HCT116 (cell line): ENCODE measurements at regions not wholly inside any gene's neighbourhood (a gene's known extent, or its start where the extent isn't known, plus 50 kb on each side); places are given as distances from the start of the nearest gene placed in this dataset.

Experiments used
- EGR1 ChIP-seq: IDR thresholded peaks from 2 replicates; pipeline ENCODE4 v1.6.1; 2012; ENCODE audit warnings: low read depth
- EZH2phosphoT487 ChIP-seq: fragments of 200-600 bp; IDR thresholded peaks from 2 replicates; pipeline ENCODE4 v1.6.1; 2018; ENCODE audit warnings: antibody characterized with exemption, borderline replicate concordance
- POLR2A ChIP-seq: IDR thresholded peaks from 2 replicates; pipeline ENCODE4 v1.7.0; 2011; ENCODE audit warnings: borderline replicate concordance; ENCODE audit not compliant: insufficient read depth, insufficient read length; ENCODE audit errors: extremely low read depth
- POLR2AphosphoS5 ChIP-seq: IDR thresholded peaks from 2 replicates; pipeline ENCODE4 v1.6.1; 2011; ENCODE audit warnings: mild to moderate bottlenecking, low read depth, low read length, moderate library complexity
- ZFX ChIP-seq: fragments of 450-650 bp; IDR thresholded peaks from 2 replicates; pipeline ENCODE4 v1.6.1; 2017
- TF ChIP-seq, protein P1 (sequence below), 3 experiments: fragments of 200-600 bp in 1 of 3; sonication (generic) in 1 of 3; IDR thresholded peaks in 2 of 3; conservative IDR thresholded peaks in 1 of 3; 2 replicates each; pipeline ENCODE4 v1.5.1; 2012 to 2017; ENCODE audit warnings: low read depth in 2 of 3, low read length in 2 of 3, antibody characterized with exemption in 1 of 3, borderline replicate concordance in 1 of 3, control low read depth in 1 of 3, mild to moderate bottlenecking in 1 of 3, mixed read lengths in 1 of 3, mixed run types in 1 of 3, moderate library complexity in 1 of 3; ENCODE audit not compliant: insufficient read depth in 1 of 3
- TF ChIP-seq, protein P2 (sequence below): IDR thresholded peaks from 2 replicates; pipeline ENCODE4 v1.6.1; 2011; ENCODE audit warnings: mild to moderate bottlenecking, low read length, moderate library complexity; ENCODE audit not compliant: insufficient replicate concordance; ENCODE audit errors: extremely low read depth
- TF ChIP-seq, protein P3 (sequence below): IDR thresholded peaks from 2 replicates; pipeline ENCODE4 v1.6.1; 2012; ENCODE audit warnings: low read depth
- TF ChIP-seq, protein P4 (sequence below): IDR thresholded peaks from 2 replicates; pipeline ENCODE4 v1.6.1; 2012

DNA sequence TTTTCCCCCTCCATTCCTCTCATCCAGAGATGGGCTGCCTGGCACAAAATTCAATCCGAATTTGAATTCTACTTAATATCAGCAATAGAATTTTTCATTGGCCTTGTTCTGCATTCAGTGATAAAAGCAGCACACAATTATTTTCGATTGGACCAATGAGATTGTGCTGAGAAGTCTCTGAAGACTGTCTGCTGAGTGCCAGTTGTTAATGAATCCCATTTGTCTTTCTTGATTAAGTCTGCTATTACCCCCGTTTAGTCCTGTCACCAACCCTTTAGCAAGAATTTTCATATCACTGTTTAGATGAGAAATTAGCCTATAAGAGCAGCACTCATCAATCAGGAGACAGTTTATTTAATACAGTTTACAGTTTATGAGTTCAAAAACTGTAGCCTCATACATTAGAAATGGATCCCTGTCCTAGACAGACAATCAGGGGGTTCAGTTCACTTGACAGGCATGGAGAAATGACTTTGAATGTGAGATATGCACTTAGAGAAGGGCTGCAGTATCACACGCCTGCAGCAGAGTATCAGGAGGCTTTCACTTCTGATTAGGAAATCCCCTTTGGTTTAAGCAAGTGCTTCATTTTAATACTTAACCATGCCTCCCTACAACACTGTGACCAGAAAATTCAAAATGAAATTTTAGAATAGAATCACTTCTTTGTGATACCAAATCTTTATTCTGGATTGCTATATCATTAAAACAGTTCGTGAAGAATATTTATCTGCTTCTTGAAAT lies 304.7 kb upstream of the PTBP2 start:
- TF ChIP-seq, protein P1, sequence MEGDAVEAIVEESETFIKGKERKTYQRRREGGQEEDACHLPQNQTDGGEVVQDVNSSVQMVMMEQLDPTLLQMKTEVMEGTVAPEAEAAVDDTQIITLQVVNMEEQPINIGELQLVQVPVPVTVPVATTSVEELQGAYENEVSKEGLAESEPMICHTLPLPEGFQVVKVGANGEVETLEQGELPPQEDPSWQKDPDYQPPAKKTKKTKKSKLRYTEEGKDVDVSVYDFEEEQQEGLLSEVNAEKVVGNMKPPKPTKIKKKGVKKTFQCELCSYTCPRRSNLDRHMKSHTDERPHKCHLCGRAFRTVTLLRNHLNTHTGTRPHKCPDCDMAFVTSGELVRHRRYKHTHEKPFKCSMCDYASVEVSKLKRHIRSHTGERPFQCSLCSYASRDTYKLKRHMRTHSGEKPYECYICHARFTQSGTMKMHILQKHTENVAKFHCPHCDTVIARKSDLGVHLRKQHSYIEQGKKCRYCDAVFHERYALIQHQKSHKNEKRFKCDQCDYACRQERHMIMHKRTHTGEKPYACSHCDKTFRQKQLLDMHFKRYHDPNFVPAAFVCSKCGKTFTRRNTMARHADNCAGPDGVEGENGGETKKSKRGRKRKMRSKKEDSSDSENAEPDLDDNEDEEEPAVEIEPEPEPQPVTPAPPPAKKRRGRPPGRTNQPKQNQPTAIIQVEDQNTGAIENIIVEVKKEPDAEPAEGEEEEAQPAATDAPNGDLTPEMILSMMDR (IDR thresholded peaks at IDR 0.05 in 2 of 3, conservative IDR thresholded peaks at IDR 0.05 in 1 of 3; ENCODE audit: borderline replicate concordance in 1 of 3, insufficient read depth in 1 of 3, low read depth in 2 of 3, low read length in 2 of 3): no peak
- no peak for TF ChIP-seq EZH2phosphoT487
- TF ChIP-seq, protein P2, sequence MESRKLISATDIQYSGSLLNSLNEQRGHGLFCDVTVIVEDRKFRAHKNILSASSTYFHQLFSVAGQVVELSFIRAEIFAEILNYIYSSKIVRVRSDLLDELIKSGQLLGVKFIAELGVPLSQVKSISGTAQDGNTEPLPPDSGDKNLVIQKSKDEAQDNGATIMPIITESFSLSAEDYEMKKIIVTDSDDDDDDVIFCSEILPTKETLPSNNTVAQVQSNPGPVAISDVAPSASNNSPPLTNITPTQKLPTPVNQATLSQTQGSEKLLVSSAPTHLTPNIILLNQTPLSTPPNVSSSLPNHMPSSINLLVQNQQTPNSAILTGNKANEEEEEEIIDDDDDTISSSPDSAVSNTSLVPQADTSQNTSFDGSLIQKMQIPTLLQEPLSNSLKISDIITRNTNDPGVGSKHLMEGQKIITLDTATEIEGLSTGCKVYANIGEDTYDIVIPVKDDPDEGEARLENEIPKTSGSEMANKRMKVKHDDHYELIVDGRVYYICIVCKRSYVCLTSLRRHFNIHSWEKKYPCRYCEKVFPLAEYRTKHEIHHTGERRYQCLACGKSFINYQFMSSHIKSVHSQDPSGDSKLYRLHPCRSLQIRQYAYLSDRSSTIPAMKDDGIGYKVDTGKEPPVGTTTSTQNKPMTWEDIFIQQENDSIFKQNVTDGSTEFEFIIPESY: no peak
- no peak for TF ChIP-seq POLR2A
- TF ChIP-seq POLR2AphosphoS5: no peak
- no peak for TF ChIP-seq ZFX
- TF ChIP-seq, protein P3, sequence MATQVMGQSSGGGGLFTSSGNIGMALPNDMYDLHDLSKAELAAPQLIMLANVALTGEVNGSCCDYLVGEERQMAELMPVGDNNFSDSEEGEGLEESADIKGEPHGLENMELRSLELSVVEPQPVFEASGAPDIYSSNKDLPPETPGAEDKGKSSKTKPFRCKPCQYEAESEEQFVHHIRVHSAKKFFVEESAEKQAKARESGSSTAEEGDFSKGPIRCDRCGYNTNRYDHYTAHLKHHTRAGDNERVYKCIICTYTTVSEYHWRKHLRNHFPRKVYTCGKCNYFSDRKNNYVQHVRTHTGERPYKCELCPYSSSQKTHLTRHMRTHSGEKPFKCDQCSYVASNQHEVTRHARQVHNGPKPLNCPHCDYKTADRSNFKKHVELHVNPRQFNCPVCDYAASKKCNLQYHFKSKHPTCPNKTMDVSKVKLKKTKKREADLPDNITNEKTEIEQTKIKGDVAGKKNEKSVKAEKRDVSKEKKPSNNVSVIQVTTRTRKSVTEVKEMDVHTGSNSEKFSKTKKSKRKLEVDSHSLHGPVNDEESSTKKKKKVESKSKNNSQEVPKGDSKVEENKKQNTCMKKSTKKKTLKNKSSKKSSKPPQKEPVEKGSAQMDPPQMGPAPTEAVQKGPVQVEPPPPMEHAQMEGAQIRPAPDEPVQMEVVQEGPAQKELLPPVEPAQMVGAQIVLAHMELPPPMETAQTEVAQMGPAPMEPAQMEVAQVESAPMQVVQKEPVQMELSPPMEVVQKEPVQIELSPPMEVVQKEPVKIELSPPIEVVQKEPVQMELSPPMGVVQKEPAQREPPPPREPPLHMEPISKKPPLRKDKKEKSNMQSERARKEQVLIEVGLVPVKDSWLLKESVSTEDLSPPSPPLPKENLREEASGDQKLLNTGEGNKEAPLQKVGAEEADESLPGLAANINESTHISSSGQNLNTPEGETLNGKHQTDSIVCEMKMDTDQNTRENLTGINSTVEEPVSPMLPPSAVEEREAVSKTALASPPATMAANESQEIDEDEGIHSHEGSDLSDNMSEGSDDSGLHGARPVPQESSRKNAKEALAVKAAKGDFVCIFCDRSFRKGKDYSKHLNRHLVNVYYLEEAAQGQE: no peak
- TF ChIP-seq EGR1: no peak
- TF ChIP-seq, protein P4, sequence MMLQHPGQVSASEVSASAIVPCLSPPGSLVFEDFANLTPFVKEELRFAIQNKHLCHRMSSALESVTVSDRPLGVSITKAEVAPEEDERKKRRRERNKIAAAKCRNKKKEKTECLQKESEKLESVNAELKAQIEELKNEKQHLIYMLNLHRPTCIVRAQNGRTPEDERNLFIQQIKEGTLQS: no peak
